Aorta (tissue), 5 donors: ENCODE measurements at regions not wholly inside any gene's neighbourhood (a gene's known extent, or its start where the extent isn't known, plus 50 kb on each side); places are given as distances from the start of the nearest gene placed in this dataset.

Experiments used
- ATAC-seq: fragments of 200-7000 bp; cut with Tn5 transposase; one replicate; pipeline ENCODE4 v1.9.1; 2022; ENCODE audit warnings: moderate library complexity; ENCODE audit not compliant: low FRiP score
- DNase-seq, 2 donors: peaks; one replicate each; pipeline ENCODE4 v3.0.0-alpha.2; 2020
- H3K27ac ChIP-seq, 2 donors: one replicate each; pipeline ENCODE4 v1.5.1; 2013; ENCODE audit warnings: low read length in 2 of 2, mild to moderate bottlenecking in 2 of 2, moderate library complexity in 2 of 2, control low read depth in 1 of 2, inconsistent platforms in 1 of 2, low read depth in 1 of 2
- H3K27me3 ChIP-seq, 2 donors: one replicate each; pipeline ENCODE4 v1.6.1; 2013; ENCODE audit warnings: control low read depth in 1 of 2, low read length in 1 of 2, mild to moderate bottlenecking in 1 of 2, moderate library complexity in 1 of 2; ENCODE audit not compliant: insufficient read depth in 2 of 2, control insufficient read depth in 1 of 2
- H3K36me3 ChIP-seq, 2 donors: one replicate each; pipeline ENCODE4 v1.6.1; 2013; ENCODE audit warnings: control low read depth in 1 of 2, low read length in 1 of 2, mild to moderate bottlenecking in 1 of 2; ENCODE audit not compliant: insufficient read depth in 2 of 2, control insufficient read depth in 1 of 2
- H3K4me1 ChIP-seq, 2 donors: one replicate each; pipeline ENCODE4 v1.6.1; 2013; ENCODE audit warnings: low read length in 2 of 2, control low read depth in 1 of 2, mild to moderate bottlenecking in 1 of 2, moderate library complexity in 1 of 2; ENCODE audit not compliant: insufficient read depth in 2 of 2, control insufficient read depth in 1 of 2
- H3K4me3 ChIP-seq, 2 donors: one replicate each; pipeline ENCODE4 v1.5.1; 2013; ENCODE audit warnings: low read length in 2 of 2, control low read depth in 1 of 2, mild to moderate bottlenecking in 1 of 2
- H3K9me3 ChIP-seq: one replicate; pipeline ENCODE4 v1.6.1; 2013; ENCODE audit warnings: mild to moderate bottlenecking, low read length; ENCODE audit not compliant: control insufficient read depth
- WGBS, 2 donors: extraction: QIAGEN DNeasy Blood & Tissue Kit; methylation state at CpG; one replicate each; pipeline ENCODE4 v1.1.7; 2013; 5-methylcytosine and 5-hydroxymethylcytosine counted together
- intact Hi-C, 2 donors: fragments of 100-400 bp; cut with DNase I; formaldehyde crosslinking; loops; one replicate each; pipeline versions ENCODE4 v1.14.2 to v1.15.0; 2022
- donor health status: healthy with polysubstance abuse.
- donor health status: Bipolar disorder and iron deficiency.
- donor health status: DM: no; HTN: no; CAD: no.
- donor health status: DM: no; HTN: no; CAD: no.
- donor health status: DM: yes; HTN: yes; CAD: no.

DNA sequence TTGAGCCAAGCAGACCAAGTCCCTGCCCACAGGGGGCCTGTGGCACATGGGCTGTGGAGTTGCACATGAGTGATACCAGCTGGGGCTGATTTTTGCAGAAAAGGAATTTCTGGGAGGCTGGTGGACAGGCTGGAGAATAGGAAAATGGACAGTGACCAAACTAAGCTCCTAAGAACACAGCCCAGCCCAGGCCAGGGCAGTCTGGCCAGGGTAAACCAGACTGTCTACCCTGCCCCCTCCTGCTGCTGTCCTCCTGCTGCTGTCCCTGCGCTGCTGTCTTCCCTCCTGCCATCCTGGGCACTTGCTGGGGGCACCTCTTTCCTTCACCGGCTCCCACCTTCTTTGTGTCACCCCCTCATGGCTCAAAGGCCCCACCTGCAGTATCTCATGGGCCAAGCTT is 219.2 kb downstream of the ZIC5 start:
- DNase-seq: no peak
- H3K36me3 ChIP-seq: no peaks in the 10 kb centered on the region
- WGBS, 2 donors: 86 to 91% methylated on average over 2 of the region's 2 CpGs
- H3K4me3 ChIP-seq: no peak overlapping the region
- no peak for ATAC-seq
- H3K9me3 ChIP-seq: no peaks in the 10 kb centered on the region
- H3K27me3 ChIP-seq: no peaks in the 10 kb centered on the region
- intact Hi-C loops: no loop called here
- H3K4me1 ChIP-seq: no peaks in the 10 kb centered on the region
- H3K27ac ChIP-seq: no peak overlapping the region

- ATAC-seq (no peak), DNase-seq (no peak)
- intact Hi-C loops: no loop called here
- WGBS, 2 donors: 85 to 90% methylated on average over 10 of the region's 10 CpGs
- Histone ChIP-seq H3K9me3 (no peaks in the 10 kb centered on the region), H3K4me1 (no peaks in the 10 kb centered on the region), H3K27me3 (no peaks in the 10 kb centered on the region), H3K27ac (no peak overlapping the region), H3K36me3 (no peaks in the 10 kb centered on the region), H3K4me3 (no peak overlapping the region)
These were observed 219.9 kb downstream of the ZIC5 start for GRCh38 chr13:99751517-99752199.

- Histone ChIP-seq H3K36me3 (no peaks in the 10 kb centered on the region), H3K9me3 (no peaks in the 10 kb centered on the region), H3K27ac (no peak overlapping the region), H3K27me3 (no peaks in the 10 kb centered on the region), H3K4me3 (no peak overlapping the region), H3K4me1 (no peaks in the 10 kb centered on the region)
- 91 to 97% methylated on average over 8 of the region's 8 CpGs for WGBS, 2 donors
- ATAC-seq (no peak), DNase-seq (no peak)
- intact Hi-C loops: no loop called here
These were observed 220.6 kb downstream of the ZIC5 start for GRCh38 chr13:99750951-99751350.

- whole genome bisulfite sequencing, 2 donors: 71 to 72% methylated on average over 11 of the region's 11 CpGs
- intact Hi-C loops: no loop called here
- Histone ChIP-seq H3K27ac (no peak overlapping the region), H3K4me1 (no peaks in the 10 kb centered on the region), H3K4me3 (no peak overlapping the region), H3K9me3 (no peaks in the 10 kb centered on the region), H3K27me3 (no peaks in the 10 kb centered on the region), H3K36me3 (no peaks in the 10 kb centered on the region)
- no peak for DNase-seq
- no peak for ATAC-seq
These were observed 222.1 kb downstream of the ZIC5 start for GRCh38 chr13:99749271-99750019.

- intact Hi-C loops: no loop called here
- H3K36me3 ChIP-seq: no peaks in the 10 kb centered on the region
- no peaks in the 10 kb centered on the region for H3K9me3 ChIP-seq
- peaks cover 0 to 5% of the 10 kb centered on the region in 2 donors for H3K4me1 ChIP-seq
- H3K4me3 ChIP-seq: no peak overlapping the region
- no peak for ATAC-seq
- DNase-seq: no peak
- H3K27ac ChIP-seq: no peak overlapping the region
- no peaks in the 10 kb centered on the region for H3K27me3 ChIP-seq
- 34 to 43% methylated on average over 7 of the region's 7 CpGs for WGBS, 2 donors
These were observed 224.2 kb downstream of the ZIC5 start for GRCh38 chr13:99747403-99747710.

DNA sequence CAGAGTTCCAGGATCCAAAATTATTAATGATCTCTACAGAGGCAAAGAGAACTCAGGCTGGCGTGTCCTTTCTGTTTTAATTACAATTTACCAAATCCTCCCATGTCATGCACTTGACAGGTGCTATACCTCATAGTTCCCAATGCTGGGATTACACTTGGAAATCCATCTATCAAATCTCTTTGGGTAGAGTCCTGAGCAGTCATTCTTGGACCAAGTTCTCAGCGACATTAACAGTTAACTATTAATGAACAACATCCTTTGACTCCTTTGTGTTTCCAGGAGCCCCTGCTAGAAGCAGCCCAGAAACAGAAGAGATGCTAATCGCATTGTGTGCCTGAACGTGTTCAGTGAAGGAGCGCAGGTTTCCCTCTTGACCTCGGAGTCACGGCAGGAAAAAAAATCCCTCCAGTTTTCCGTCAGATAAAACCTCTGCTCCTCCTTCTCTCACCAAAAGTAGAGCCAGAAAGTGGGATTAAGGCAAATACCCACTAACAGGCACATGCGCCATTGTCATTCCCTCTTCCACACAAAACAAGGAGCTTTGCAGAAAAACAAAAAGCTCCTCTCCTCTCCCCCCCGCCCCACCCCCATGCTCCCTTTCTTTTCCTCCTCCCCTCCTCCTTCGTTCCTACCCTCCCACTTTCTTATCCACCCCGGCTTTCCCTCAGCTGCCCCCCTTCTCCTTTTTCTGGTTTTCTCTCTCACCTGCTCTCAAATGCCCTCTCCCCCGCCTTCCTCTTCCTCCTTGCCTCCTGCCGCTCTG is 224.7 kb downstream of the ZIC5 start:
- WGBS, 2 donors: 37 to 46% methylated on average over 14 of the region's 14 CpGs
- no peaks in the 10 kb centered on the region for H3K9me3 ChIP-seq
- H3K27ac ChIP-seq: no peak overlapping the region
- H3K36me3 ChIP-seq: no peaks in the 10 kb centered on the region
- H3K27me3 ChIP-seq: no peaks in the 10 kb centered on the region
- DNase-seq: no peak
- no peak overlapping the region for H3K4me3 ChIP-seq
- H3K4me1 ChIP-seq: peaks cover 0 to 5% of the 10 kb centered on the region in 2 donors
- no peak for ATAC-seq
- intact Hi-C loops: no loop called here

- no peak overlapping the region for H3K4me3 ChIP-seq
- WGBS, 2 donors: 72 to 79% methylated on average over 4 of the region's 4 CpGs
- no peak for DNase-seq
These were observed 228.5 kb downstream of the ZIC5 start for GRCh38 chr13:99743094-99743493.

GRCh38 chr13:99741960-99742359 is 229.6 kb downstream of the ZIC5 start:
- intact Hi-C loops: no loop called here
- no peaks in the 10 kb centered on the region for H3K36me3 ChIP-seq
- ATAC-seq (no peak), DNase-seq (no peak)
- H3K27me3 ChIP-seq: no peaks in the 10 kb centered on the region
- H3K27ac ChIP-seq: no peak overlapping the region
- H3K9me3 ChIP-seq: no peaks in the 10 kb centered on the region
- WGBS, 2 donors: 27 to 34% methylated on average over 6 of the region's 6 CpGs
- H3K4me1 ChIP-seq: peaks cover 0 to 5% of the 10 kb centered on the region in 2 donors
- H3K4me3 ChIP-seq: no peak overlapping the region

More at GRCh38 chr13:99743094-99743493, 228.5 kb downstream of the ZIC5 start:
- H3K4me1 ChIP-seq: peaks cover 0 to 5% of the 10 kb centered on the region in 2 donors
- no peak overlapping the region for H3K27ac ChIP-seq
- ATAC-seq: no peak
- H3K27me3 ChIP-seq: no peaks in the 10 kb centered on the region
- H3K9me3 ChIP-seq: no peaks in the 10 kb centered on the region
- H3K36me3 ChIP-seq: no peaks in the 10 kb centered on the region
- intact Hi-C loops: no loop called here
